ENCODE measurements at regions not wholly inside any gene's neighbourhood (a gene's known extent, or its start where the extent isn't known, plus 50 kb on each side); places are given as distances from the start of the nearest gene placed in this dataset.
"Not testable (repeated sequence)": the region's sequence is repeated elsewhere in the genome, so short reads cannot be mapped to it uniquely, and the experiment has no call there.

GRCh38 chr12:115383668-115384067 is 699.7 kb upstream of the TBX3 start:
- H3K9me3 Mint-ChIP-seq, result no peaks in the 10 kb centered on the region
- no peaks in the 10 kb centered on the region for H3K36me3 Mint-ChIP-seq (ENCODE audit: low read depth)
- no peak overlapping the region for H3K4me3 Mint-ChIP-seq
- H3K27me3 Mint-ChIP-seq, result no peaks in the 10 kb centered on the region
- H3K4me1 Mint-ChIP-seq (ENCODE audit: low read depth), result peaks cover 12% of the 10 kb centered on the region
- H3K27ac Mint-ChIP-seq, result no peak overlapping the region
- intact Hi-C loops (cut with micrococcal nuclease), result no loop called here

GRCh38 chr12:115382681-115383080 is 698.7 kb upstream of the TBX3 start:
- H3K4me3 Mint-ChIP-seq, result no peak overlapping the region
- H3K27ac Mint-ChIP-seq, result no peak overlapping the region
- no peaks in the 10 kb centered on the region for H3K9me3 Mint-ChIP-seq
- intact Hi-C loops (cut with micrococcal nuclease), result no loop called here
- no peaks in the 10 kb centered on the region for H3K36me3 Mint-ChIP-seq (ENCODE audit: low read depth)
- peaks cover 12% of the 10 kb centered on the region for H3K4me1 Mint-ChIP-seq (ENCODE audit: low read depth)
- H3K27me3 Mint-ChIP-seq, result no peaks in the 10 kb centered on the region

GRCh38 chr12:115380546-115381120 is 696.7 kb upstream of the TBX3 start:
- H3K4me1 Mint-ChIP-seq (ENCODE audit: low read depth), result peaks cover 12% of the 10 kb centered on the region
- H3K36me3 Mint-ChIP-seq (ENCODE audit: low read depth), result no peaks in the 10 kb centered on the region
- no peaks in the 10 kb centered on the region for H3K9me3 Mint-ChIP-seq
- no peaks in the 10 kb centered on the region for H3K27me3 Mint-ChIP-seq
- intact Hi-C loops (cut with micrococcal nuclease), result no loop called here
- H3K27ac Mint-ChIP-seq, result no peak overlapping the region
- no peak overlapping the region for H3K4me3 Mint-ChIP-seq

- Mint-ChIP-seq H3K27ac (no peak overlapping the region), H3K36me3 (ENCODE audit: low read depth) (no peaks in the 10 kb centered on the region), H3K4me3 (no peak overlapping the region), H3K4me1 (ENCODE audit: low read depth) (peaks cover 12% of the 10 kb centered on the region), H3K27me3 (no peaks in the 10 kb centered on the region), H3K9me3 (peaks cover 10% of the 10 kb centered on the region)
- intact Hi-C loops (cut with micrococcal nuclease), result no loop called here
Measured at GRCh38 chr12:115378291-115378690, 694.3 kb upstream of the TBX3 start.

- intact Hi-C loops (cut with micrococcal nuclease), result no loop called here
- Mint-ChIP-seq H3K27ac (no peak overlapping the region), H3K4me3 (no peak overlapping the region), H3K27me3 (no peaks in the 10 kb centered on the region), H3K36me3 (ENCODE audit: low read depth) (no peaks in the 10 kb centered on the region), H3K9me3 (peaks cover 10% of the 10 kb centered on the region), H3K4me1 (ENCODE audit: low read depth) (peaks cover 12% of the 10 kb centered on the region)
Measured at GRCh38 chr12:115377779-115378178, 693.8 kb upstream of the TBX3 start.

GRCh38 chr12:115377230-115377629 is 693.3 kb upstream of the TBX3 start:
- H3K4me1 Mint-ChIP-seq (ENCODE audit: low read depth), result peaks cover 12% of the 10 kb centered on the region
- H3K36me3 Mint-ChIP-seq (ENCODE audit: low read depth), result no peaks in the 10 kb centered on the region
- no peak overlapping the region for H3K4me3 Mint-ChIP-seq
- H3K27me3 Mint-ChIP-seq, result no peaks in the 10 kb centered on the region
- H3K27ac Mint-ChIP-seq, result no peak overlapping the region
- peaks cover 10% of the 10 kb centered on the region for H3K9me3 Mint-ChIP-seq
- intact Hi-C loops (cut with micrococcal nuclease), result no loop called here

- no peaks in the 10 kb centered on the region for H3K27me3 Mint-ChIP-seq
Measured at GRCh38 chr12:115375186-115375991, 691.4 kb upstream of the TBX3 start.

GRCh38 chr12:115374480-115375185 is 690.7 kb upstream of the TBX3 start:
- no peaks in the 10 kb centered on the region for H3K4me1 Mint-ChIP-seq (ENCODE audit: low read depth)

More at GRCh38 chr12:115375186-115375991, 691.4 kb upstream of the TBX3 start:
- H3K27ac Mint-ChIP-seq, result no peak overlapping the region
- H3K4me3 Mint-ChIP-seq, result no peak overlapping the region
- H3K9me3 Mint-ChIP-seq, result peaks cover 10% of the 10 kb centered on the region
- H3K4me1 Mint-ChIP-seq (ENCODE audit: low read depth), result peaks cover 2% of the 10 kb centered on the region
- intact Hi-C loops (cut with micrococcal nuclease), result no loop called here
- H3K36me3 Mint-ChIP-seq (ENCODE audit: low read depth), result no peaks in the 10 kb centered on the region

GRCh38 chr12:115371711-115372110 is 687.7 kb upstream of the TBX3 start:
- H3K4me1 Mint-ChIP-seq (ENCODE audit: low read depth), result no peaks in the 10 kb centered on the region
- H3K36me3 Mint-ChIP-seq (ENCODE audit: low read depth), result no peaks in the 10 kb centered on the region
- H3K27ac Mint-ChIP-seq, result no peak overlapping the region
- H3K27me3 Mint-ChIP-seq, result no peaks in the 10 kb centered on the region
- no peak overlapping the region for H3K4me3 Mint-ChIP-seq
- intact Hi-C loops (cut with micrococcal nuclease), result no loop called here
- H3K9me3 Mint-ChIP-seq, result peaks cover 10% of the 10 kb centered on the region

More at GRCh38 chr12:115374480-115375185, 690.7 kb upstream of the TBX3 start:
- Mint-ChIP-seq H3K9me3 (peaks cover 10% of the 10 kb centered on the region), H3K4me3 (no peak overlapping the region), H3K36me3 (ENCODE audit: low read depth) (no peaks in the 10 kb centered on the region), H3K27me3 (no peaks in the 10 kb centered on the region), H3K27ac (no peak overlapping the region)
- intact Hi-C loops (cut with micrococcal nuclease), result no loop called here

- no peak overlapping the region for H3K27ac Mint-ChIP-seq
- H3K9me3 Mint-ChIP-seq, result peaks cover 10% of the 10 kb centered on the region
- H3K27me3 Mint-ChIP-seq, result no peaks in the 10 kb centered on the region
- no peaks in the 10 kb centered on the region for H3K36me3 Mint-ChIP-seq (ENCODE audit: low read depth)
- H3K4me1 Mint-ChIP-seq (ENCODE audit: low read depth), result no peaks in the 10 kb centered on the region
- intact Hi-C loops (cut with micrococcal nuclease), result no loop called here
- H3K4me3 Mint-ChIP-seq, result no peak overlapping the region
Measured at GRCh38 chr12:115370650-115371049, 686.7 kb upstream of the TBX3 start.

- no peak overlapping the region for H3K4me3 Mint-ChIP-seq
Measured at GRCh38 chr12:115370207-115370606, 686.2 kb upstream of the TBX3 start.

GRCh38 chr12:115366277-115366676 is 682.3 kb upstream of the TBX3 start:
- H3K4me3 Mint-ChIP-seq; intact Hi-C loops (cut with micrococcal nuclease); H3K27me3 Mint-ChIP-seq; H3K9me3 Mint-ChIP-seq; H3K4me1 Mint-ChIP-seq (ENCODE audit: low read depth); H3K36me3 Mint-ChIP-seq (ENCODE audit: low read depth); H3K27ac Mint-ChIP-seq: not testable (repeated sequence)

More at GRCh38 chr12:115370207-115370606, 686.2 kb upstream of the TBX3 start:
- Mint-ChIP-seq H3K4me1 (ENCODE audit: low read depth) (no peaks in the 10 kb centered on the region), H3K36me3 (ENCODE audit: low read depth) (no peaks in the 10 kb centered on the region), H3K9me3 (peaks cover 8% of the 10 kb centered on the region), H3K27ac (no peak overlapping the region), H3K27me3 (no peaks in the 10 kb centered on the region)
- intact Hi-C loops (cut with micrococcal nuclease), result no loop called here

GRCh38 chr12:115365765-115366164 is 681.8 kb upstream of the TBX3 start:
- H3K36me3 Mint-ChIP-seq (ENCODE audit: low read depth); H3K9me3 Mint-ChIP-seq; H3K27me3 Mint-ChIP-seq; H3K4me3 Mint-ChIP-seq; H3K4me1 Mint-ChIP-seq (ENCODE audit: low read depth); H3K27ac Mint-ChIP-seq; intact Hi-C loops (cut with micrococcal nuclease): not testable (repeated sequence)

GRCh38 chr12:115364921-115365320 is 680.9 kb upstream of the TBX3 start:
- Mint-ChIP-seq H3K4me1 (ENCODE audit: low read depth) (no peaks in the 10 kb centered on the region), H3K27ac (no peak overlapping the region), H3K9me3 (no peaks in the 10 kb centered on the region), H3K36me3 (ENCODE audit: low read depth) (no peaks in the 10 kb centered on the region), H3K27me3 (no peaks in the 10 kb centered on the region), H3K4me3 (no peak overlapping the region)
- intact Hi-C loops (cut with micrococcal nuclease), result no loop called here

Measured in dendritic cell treated with granulocyte-macrophage colony-stimulating factor and Interleukin-4, amounts not matched to agents 40 ng/mL and 50 ng/mL, for 4 days (primary cell).